Skin of body (tissue), 1 donor: ENCODE measurements at regions not wholly inside any gene's neighbourhood (a gene's known extent, or its start where the extent isn't known, plus 50 kb on each side); places are given as distances from the start of the nearest gene placed in this dataset.
"Not testable (repeated sequence)": the region's sequence is repeated elsewhere in the genome, so short reads cannot be mapped to it uniquely, and the experiment has no call there.

ENCODE experiments used
- DNase-seq: peaks from one replicate; lab custom pipeline; 2025; lab: John Stamatoyannopoulos, UW

DNA sequence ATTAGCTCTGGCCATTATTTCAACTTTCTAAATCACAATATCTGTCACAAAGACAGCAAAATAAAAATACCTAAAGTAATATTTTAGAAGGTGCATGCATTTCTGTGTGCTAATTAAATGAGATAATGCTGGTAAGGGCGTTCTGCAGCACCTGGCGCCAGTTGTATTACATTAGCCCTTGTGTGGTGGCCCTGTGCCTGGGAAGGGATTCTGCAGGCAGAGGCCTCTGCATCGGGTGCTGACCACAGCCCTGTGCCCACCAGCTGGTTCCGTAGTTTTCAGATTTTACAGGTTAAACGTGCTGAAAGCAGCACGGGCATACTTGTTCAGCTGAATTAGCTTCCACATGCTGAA is 157.7 kb upstream of the PRKCQ start:
- no peak for DNase-seq

DNA sequence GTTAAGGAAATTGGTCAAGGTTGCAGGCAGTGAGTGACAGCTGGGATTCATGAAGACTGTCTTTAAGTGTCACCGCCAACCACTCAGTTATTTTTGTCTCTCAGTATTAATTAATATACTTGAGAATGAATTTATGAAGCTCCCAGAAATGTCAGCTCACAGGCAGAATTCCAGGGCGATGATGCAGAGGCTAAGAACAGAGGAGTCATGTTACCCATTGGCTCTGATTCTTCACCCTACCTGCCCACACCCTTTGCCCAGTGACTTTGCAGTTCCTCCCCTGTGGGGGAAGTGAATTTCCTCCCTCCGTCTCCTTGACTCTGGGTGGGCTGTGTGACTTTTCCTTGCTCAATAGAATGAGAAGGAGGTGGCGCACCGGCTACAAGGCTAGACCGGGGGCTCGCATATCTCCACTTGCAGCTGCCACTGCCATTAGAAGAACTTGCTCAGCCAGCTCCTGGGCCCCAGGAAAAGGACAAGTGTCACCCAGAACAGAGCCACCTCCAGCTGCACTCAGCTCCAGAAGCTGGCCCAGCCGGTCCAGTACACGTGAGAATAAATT is 157.1 kb upstream of the PRKCQ start:
- DNase-seq = no peak

DNA sequence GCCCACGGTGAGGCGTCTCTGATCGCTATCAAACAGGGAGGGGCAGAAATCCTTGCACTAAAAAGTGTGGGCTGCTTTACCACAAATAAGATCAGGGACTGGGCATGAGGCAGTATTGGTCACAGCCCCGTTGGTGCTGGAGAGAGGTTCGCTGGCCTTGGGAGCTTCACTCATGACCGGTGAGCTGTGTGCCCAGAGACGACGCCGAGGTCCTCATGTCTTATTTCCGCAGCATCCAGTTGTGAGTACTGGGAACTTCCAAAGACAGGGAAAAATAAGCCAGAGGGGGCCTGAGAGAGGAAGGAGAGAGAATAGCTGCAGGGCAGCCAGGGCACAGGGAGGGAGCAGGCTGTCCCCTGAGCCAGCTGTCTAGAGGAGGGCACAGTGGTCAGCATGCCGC is 154.2 kb upstream of the PRKCQ start:
- DNase-seq = no peak

DNA sequence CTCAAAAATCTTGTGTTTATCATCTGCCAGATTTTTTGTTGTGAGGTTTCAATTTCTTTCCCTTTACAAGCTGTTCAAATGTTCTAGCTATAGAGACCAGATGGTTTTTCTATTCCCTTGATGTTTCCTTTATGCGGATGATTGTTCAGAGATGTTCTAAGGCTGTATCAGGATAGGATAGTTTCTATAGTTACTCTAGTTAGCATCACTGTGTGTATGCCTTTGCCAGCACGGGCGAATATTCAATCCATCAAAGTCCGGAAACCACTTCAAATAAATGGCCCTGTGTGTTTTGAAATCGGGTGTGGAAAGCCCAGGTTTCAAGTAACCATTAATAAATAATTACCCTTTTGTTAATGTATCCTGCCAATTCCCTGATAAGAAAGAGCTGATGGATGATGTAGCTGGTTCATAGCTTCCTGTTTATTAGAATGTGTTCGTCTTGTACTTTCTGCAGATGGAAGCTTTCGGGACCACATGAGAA is 149.8 kb upstream of the PRKCQ start:
- DNase-seq = peak; percentile 71

DNA sequence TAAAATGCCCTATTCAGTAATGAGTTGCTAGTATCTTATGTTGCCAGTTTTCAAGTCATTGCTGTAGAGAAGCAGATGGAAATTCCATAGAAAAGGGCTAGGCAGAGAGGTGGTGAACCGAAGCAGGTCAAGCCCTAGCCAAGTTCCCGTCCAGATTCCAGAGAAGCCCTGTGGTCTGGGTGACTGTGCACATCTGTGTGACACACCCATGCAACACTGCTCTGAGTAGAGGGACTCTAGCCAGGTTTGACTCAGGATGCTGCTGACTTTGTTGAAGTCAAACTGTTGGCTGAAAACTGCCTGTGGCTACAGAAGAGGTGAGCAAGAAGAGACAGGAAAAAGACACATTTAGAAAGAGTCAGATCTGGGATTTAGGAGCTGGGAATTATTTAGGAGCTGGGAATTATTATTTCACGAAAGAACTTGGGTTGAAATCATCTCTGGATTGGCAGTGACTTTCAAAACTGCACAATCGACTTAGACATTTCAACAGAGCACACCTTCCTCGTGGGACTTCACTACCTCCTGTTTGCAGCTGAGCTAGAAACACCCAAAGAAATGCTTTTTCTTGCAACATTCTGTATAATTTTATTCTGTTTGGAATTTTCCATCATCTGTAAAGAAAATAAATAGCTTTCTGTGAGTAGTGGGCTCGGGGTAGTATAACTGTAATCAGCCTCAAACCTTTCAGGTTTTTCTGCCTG is 149.1 kb upstream of the PRKCQ start:
- no peak for DNase-seq

DNA sequence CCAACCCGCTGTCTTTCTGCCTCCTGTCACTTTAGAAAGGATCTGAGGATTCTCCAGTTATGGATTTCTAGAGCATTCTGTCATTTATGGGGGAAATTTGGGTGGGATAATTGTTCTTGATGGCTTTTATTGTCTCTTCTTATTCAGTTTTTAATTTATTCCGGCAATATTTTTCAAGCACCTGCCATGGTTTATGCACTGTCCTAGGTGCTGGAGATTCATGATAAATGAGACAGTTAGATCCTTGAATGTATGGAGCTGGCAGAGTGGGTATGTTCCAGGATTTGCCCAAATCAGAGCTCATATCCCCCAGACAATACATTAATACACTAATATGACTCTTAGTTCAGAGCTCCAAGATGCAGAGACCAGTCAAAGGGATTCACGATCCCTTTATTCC is 146.8 kb upstream of the PRKCQ start:
- no peak for DNase-seq

DNA sequence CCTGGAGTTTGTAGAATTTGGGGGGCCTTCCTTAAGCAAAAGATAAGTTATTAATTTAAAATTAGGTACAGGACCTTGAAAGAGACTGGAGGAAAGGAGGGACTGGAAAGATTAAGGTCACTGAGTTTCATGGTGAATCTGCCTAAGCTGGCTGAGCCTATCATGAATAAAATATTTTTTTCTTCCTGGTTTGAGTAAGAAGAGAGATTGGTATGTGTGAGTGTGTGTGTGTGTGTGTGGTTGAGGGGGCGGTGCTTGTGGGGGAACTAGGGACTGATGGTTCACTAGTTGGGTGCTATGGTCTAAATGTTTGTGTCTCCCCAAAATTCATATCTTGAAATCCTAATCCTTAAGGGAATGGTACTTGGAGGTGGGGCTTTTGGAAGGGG is 142.5 kb upstream of the PRKCQ start:
- no peak for DNase-seq

DNA sequence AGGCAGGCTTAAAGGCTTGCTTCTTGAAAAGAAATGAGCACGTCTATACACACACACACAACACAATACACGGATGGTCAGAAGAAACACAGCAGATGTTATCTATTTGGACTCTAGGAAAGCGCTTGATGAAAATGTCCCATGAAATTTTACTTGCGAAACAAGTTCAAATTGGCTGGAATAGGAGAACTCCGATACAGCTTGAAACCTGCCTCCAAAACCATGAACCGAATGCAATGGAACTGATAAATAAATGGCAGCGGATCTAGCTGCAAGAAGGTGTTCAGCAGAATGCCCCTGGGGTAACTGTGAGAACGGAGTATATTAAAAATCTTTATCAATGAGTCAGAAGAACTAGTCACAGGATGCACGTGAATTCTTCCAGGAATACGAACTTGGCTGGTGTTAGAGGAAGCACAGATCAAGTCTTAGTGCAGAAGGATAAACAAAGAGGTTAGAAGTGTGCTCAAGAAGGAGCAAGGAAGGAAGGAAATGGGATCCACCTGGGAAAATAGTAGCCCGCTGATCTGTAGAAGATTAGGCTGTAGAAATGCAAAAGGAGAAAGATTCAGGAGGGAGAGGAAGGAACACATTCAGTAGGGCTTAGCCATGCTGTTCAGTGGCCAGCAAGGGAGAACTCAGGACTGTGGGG is 142.0 kb upstream of the PRKCQ start:
- DNase-seq = peak; percentile 89

DNA sequence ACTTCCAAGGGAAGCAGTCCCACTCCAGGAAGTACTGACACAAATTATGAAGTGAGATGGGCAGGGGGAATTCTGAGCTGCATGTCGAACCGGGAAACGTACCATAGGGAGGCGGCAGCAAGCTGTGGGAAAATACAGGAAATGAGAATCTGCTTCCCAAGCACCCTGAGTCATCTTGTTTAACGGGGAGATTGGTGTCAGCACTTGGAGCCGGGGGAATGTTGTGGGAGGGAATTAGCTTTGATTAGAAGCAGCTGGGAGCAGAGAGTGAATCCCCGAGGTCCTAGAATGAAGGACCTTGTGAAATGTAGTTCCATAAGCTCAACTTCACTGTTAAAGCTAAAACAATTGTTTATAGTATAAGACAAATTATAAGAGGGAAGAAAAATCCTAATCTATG is 141.4 kb upstream of the PRKCQ start:
- peak; percentile 84 for DNase-seq

DNA sequence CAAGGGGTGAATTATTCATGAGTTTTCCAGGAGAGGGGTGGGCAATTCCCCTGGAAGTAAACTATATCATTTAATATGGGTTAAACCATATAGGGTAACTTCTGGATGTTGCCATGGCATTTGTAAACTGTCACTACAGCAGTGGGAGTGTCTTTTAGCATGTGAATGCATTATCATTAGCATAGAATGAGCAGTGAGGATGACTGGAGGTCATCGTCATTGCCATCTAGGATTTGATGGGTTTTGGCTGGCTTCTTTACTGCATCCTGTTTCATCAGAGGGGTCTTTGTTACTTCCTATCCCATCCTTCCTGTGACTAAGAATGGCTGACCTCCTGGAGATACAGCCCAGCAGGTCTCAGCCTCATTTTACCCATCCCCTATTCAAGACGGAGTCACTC is 139.5 kb upstream of the PRKCQ start:
- no peak for DNase-seq

DNA sequence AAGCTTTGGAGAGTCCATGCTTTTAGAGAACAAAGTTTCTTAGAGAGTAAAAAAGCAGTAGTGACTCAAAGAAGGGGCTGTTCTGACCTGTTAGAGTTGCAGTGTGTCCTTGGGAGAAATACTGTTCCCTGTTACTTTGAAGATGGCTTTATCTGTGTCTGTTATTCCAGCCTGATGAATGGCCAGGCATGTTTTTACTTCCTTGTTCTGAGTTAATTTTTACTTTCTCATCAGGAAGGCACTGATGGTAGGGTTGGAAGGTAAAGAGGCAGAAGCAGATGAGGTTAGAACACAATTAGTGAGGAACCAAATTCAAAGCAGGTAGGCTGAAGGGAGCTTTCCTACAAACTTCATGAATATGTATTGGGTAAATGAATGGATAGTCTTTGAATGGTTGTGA is 138.5 kb upstream of the PRKCQ start:
- DNase-seq = no peak

DNA sequence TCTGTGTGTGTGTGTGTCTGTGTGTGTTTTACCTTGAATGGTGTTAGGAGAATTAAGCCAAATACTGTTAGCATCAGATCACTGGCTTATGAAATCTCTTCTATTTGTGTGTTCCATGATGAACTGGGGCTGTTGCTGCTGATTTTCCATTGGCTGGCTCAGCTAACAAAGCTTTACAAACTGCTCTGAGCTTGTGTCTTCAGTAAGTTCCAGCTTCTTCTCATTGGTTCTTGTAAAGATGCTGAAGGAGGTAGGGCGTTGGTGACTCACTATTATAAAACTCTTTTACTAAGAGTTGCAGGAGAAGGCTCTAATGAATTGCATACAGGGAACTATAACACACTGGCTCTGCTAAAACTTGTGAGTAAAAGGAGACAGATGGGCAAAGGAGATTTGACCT is 136.4 kb upstream of the PRKCQ start:
- no peak for DNase-seq

DNA sequence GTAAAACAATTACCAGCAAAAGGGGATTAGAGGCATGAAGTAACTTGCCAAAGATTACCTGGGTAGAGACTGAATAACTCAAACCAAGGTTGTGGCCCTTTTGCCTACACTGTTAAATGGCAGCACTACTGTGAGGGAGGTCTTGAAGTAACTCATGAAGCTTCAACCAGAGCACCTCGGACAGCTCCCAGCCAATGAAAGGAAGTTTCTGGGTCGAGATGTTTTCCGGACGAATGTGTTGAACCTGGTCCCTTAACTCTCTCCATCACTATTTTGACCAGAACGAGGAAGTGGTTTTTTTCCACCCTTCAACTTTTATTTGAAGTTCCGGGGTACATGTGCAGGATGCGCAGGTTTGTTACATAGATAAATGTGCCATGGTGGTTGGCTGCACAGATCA is 133.6 kb upstream of the PRKCQ start:
- DNase-seq = no peak

DNA sequence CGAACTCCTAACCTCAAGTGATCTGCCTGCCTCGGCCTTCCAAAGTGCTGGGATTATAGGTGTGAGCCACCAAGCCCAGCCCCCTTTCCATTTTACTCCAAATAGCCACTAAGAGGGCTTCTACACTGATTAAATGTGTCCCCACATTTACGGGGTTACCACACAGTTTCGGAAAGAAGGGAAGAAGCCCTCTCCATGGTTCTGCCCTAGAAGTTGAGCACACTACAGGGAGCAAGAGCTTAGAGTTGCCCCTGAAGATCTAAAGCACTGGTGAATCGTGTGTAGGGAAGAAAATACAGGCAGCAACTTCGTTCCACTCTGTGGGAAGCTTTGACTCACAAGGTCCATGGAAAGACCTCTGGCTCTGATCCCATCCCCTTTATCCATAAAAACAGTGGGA is 133.0 kb upstream of the PRKCQ start:
- no peak for DNase-seq

DNA sequence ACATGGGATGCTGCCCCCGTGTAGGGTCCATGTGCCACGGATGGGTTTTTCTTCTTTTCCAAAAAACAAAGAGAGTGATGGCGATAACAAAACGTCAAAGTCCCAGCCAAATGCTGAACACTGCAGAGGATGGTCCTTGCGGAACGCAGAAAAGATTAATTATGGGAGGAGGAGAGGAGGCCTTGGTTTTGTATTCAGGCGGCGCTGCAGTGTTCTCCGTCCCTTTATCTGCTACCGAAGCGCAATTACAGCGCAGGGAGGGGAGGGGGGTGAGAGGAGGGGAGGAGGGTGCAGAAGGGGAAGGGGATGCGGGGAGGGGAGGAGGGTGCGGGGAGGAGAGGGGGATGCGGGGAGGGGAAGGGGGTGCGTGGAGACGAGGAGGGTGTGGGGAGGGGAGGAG is 131.8 kb upstream of the PRKCQ start:
- DNase-seq = no peak

DNA sequence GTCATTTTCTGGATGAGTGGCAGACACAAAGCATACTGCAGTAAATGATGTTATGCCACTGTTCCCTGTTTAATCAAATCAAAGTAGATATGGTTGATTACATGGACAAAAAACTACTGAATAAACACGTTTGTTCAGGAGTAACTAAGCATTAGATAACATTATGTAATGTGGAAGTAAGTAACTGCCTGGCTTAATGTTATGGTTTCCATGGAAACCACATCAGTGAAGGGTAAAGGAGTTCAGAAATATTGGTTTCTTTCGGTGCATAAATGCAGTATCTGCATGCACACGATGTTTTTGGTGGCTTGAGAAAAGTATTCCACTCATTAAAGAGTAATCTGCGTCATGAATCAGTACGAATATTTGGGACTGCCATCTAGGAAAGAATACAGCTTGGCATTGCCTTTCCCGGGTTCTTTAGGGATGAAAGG is 131.3 kb upstream of the PRKCQ start:
- DNase-seq = no peak

DNA sequence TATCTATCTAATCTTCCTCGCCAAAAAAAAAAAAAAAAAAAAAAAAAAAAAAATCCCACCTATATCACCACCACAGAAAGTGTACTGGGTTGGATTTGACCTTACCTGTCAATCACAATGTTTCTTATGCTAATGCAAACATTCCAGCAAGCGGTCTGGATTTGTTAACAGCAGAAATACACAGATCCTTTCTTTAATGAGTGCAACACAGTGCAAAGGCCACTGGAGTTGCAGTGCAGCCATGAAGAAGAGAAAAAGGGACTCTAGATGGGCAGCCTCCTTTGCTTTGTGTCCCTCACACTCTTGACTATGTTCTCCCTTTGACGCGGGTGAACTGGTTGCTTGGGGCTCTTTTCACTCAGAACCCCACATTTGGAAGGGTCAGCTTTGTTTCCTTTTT is 127.3 kb upstream of the PRKCQ start:
- no peak for DNase-seq

DNA sequence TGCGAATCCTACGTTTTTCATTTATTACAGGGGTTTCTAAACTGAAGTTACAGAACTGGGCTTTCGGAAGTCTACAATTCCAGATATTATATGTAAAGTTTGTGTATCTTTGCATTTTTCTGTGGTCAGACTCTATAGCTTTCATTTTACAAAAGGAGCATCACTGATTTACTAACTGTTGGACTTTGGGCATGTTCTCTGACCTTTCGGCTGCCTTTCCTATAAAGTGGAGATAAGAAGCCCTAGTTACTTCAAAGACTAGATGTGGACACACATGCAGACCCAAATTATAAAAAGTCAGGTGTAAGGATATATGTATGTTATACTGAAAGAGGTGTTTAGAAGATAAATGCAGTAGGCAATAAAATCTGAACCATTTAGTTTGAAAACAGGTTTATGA is 126.6 kb upstream of the PRKCQ start:
- DNase-seq = no peak

DNA sequence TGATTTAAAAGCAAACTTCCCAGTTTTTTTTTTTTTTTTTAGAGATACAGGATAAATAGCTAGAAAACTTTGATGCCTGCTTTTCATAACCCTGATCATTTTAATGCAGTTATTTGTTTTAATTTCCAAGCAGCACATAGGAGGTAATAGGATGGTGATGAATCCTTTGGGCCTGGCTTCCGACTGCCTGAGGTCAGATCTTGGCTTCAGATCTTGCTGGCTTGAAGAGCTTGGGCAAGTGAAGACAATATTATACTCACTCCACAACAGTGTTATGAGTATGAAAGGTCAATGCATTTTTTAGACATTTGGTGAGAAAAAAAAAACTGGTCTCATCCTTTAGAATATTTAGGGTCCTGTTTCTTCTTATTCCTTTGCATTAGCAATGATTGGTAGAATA is 124.8 kb upstream of the PRKCQ start:
- DNase-seq = no peak

DNA sequence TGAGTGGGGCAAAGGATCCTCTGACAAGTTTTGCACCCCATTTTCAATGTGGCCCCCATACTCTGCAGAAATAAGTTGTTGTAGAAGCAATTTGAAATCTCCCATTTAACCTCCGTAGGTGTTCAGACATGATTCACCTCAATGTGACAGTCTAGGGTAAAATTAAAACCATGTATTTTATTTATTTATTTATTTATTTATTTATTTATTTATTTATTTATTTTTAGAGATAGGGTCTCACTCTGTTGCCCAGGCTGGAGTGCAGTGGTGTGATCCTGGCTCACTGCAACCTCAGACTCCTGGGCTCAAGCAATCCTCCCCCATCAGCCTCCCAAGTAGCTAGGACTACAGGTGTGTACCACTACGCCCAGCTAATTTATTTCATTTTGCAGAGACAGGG is 122.8 kb upstream of the PRKCQ start:
- DNase-seq = not testable (repeated sequence)

DNA sequence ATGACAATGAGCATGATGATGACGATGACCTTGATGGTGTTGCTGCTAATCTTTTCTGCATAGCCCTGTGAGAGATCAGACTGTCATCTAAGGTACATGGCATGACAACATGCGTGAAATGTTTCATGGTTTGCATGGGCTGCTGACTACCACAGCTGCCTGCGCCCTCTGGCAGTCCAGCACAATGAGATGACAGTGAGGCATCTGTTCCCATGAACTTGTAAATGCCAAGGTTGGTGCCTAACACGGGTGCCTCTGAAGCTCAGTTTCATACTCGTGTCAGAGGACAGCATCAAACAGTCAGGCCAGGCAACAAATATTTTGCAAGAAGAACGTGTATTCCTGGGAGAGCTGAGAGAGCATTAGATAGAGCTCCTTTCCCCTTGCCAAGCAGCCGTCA is 122.0 kb upstream of the PRKCQ start:
- DNase-seq = no peak

DNA sequence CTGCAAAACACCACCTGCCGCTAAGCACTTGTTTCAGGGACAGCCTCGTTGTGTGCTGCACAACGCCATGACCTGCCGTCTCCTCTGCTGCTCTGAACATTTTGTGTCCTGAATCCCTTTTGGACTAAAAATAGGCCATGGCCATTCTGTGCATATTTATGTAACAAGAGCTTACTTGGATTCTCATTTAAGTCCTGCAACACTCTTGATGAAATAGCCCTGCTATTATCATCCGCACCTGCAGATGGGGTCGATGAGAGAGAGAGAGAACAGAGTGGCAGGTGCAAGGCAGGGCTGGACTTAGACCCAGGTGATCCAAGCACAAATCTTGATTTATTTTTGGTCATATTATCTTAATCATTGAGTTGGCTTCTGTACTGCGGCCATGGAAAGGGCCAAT is 121.2 kb upstream of the PRKCQ start:
- DNase-seq = no peak

DNA sequence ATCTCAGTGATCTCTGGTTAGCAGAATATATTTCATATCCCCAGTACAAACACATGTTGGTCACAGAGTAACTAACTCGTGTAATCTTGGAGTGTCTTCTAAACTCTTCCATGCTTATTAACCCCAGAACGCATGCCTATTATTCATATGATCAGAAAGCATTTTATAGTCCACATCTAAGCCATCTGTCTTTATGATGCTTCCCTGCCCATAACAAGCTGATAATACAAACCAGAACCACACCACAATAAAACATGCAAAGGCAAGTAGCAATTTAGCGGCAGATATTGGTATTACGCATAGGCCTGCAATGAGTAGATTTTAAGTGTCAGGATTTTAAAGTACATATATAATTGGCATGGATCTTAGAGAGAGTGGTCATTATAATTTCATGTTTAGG is 120.0 kb upstream of the PRKCQ start:
- DNase-seq = peak; percentile 49
